ENCODE measurements at regions not wholly inside any gene's neighbourhood (a gene's known extent, or its start where the extent isn't known, plus 50 kb on each side); places are given as distances from the start of the nearest gene placed in this dataset.
A peak's percentile ranks its signal among the peaks of the same experiment; 100 is the strongest.

DNA sequence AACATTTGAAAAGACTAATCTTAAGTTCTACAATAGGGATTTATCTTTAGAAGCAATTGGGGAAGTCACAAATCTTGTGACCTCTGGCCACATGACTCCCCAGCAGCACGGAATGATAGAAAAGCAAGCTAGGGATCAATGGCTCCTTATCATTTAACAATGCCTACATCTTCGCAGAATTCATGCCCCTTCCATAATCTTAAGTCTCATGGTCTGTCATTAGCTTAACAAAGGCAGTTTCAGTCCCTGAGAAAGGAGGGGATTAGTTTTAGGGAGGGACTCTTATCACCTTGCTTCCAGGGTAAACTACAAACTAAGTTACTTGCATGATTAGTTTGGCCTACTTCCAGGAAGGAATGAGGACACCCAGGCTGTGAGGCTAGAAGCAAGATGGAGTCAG, 486.0 kb downstream of the RMST start:
- no peak overlapping the region for H3K4me3 ChIP-seq (ENCODE audit: low read depth, low read length)
- ChIA-PET CTCF (no interaction called here), POLR2A (no interaction called here)
- TF ChIP-seq, protein P1, sequence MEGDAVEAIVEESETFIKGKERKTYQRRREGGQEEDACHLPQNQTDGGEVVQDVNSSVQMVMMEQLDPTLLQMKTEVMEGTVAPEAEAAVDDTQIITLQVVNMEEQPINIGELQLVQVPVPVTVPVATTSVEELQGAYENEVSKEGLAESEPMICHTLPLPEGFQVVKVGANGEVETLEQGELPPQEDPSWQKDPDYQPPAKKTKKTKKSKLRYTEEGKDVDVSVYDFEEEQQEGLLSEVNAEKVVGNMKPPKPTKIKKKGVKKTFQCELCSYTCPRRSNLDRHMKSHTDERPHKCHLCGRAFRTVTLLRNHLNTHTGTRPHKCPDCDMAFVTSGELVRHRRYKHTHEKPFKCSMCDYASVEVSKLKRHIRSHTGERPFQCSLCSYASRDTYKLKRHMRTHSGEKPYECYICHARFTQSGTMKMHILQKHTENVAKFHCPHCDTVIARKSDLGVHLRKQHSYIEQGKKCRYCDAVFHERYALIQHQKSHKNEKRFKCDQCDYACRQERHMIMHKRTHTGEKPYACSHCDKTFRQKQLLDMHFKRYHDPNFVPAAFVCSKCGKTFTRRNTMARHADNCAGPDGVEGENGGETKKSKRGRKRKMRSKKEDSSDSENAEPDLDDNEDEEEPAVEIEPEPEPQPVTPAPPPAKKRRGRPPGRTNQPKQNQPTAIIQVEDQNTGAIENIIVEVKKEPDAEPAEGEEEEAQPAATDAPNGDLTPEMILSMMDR (IDR thresholded peaks at IDR 0.05; ENCODE audit: insufficient read depth, low read length, missing control alignments): no peak
- DNase-seq (ENCODE audit: low read depth, low spot score): no peak

DNA sequence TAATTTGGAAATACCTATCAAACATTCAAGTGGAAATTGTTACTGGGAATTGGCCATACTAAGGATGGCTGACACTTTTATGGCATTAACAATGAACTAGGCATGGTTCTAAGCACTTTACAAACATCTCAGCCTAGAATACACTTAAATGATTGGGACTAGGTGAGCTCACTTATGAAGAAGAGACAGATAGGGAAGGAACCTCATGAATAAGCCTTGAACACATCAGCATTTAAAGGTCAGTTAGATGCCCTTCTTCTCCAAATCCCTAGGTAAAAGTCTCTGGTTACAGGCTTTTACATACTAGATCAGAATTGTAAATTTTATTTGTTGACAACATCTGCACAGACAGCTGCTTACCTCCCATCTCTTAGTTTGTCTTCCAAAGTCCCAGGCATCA, 488.6 kb downstream of the RMST start:
- H3K4me3 ChIP-seq (ENCODE audit: low read depth, low read length): no peak overlapping the region
- no peak for DNase-seq (ENCODE audit: low read depth, low spot score)
- TF ChIP-seq, protein P1 (IDR thresholded peaks at IDR 0.05; ENCODE audit: insufficient read depth, low read length, missing control alignments): no peak
- ChIA-PET POLR2A (no interaction called here), CTCF (no interaction called here)

DNA sequence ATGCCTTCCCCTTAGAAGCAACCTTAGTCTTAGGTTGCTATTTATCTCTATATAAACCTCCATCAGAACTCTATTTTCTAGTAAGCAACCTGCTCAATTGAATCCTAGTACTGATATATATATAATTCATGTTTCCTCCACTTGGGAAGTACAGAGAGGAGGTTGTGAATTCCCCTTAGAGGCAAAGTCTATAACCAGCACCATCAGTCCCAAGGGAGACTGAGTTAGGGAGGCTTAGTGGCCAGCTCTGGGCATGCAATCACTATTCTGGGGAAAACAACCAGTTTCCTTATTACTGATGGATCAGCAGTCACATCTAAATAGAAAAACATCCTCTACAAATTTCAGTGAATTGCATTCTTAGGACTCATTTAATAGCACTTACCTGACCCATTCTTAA, 489.1 kb downstream of the RMST start:
- no peak for DNase-seq (ENCODE audit: low read depth, low spot score)
- CTCF ChIA-PET: no interaction called here
- H3K4me3 ChIP-seq (ENCODE audit: low read depth, low read length): no peak overlapping the region
- TF ChIP-seq, protein P1 (IDR thresholded peaks at IDR 0.05; ENCODE audit: insufficient read depth, low read length, missing control alignments): no peak
- POLR2A ChIA-PET: no interaction called here

DNA sequence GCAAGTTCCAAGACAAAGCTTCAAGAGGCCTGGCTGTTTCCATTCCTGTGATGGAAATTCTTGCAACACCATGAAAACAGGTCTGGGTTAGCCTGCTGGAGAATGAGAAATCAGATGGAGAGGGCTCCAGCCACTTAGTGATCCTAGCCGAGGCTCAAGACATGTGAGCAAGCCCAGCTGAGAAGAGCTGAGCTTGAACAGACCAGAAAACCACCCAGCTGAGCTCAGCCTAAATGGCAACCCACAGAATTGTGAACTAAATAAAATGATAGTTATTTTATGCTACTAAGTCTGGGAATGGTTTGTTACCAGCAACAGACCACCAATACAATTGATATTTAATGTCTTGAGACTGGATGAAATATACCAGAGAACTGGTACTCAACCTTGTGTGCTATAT, 494.5 kb downstream of the RMST start:
- TF ChIP-seq, protein P1 (IDR thresholded peaks at IDR 0.05; ENCODE audit: insufficient read depth, low read length, missing control alignments): no peak
- CTCF ChIA-PET: no interaction called here
- no peak for DNase-seq (ENCODE audit: low read depth, low spot score)
- H3K4me3 ChIP-seq (ENCODE audit: low read depth, low read length): no peak overlapping the region
- POLR2A ChIA-PET: no interaction called here

DNA sequence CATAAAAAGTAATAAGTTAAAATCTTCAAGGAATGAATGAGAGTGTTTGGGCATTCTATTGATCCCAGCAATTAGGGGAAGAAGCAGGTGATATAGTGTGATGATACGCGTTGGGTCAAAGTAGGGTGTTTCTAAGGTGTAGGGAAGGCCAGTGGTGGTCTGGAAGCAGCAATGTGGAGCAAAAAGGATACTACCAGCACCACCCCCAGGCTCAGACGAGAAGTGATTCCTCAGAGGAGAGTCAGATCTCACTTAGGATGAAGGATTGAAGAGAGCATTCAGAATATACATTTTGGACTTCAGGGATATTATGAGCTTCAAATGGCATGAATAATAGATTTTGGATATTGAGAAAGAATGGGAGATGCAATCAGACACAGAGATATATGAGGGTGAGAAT, 497.6 kb downstream of the RMST start:
- DNase-seq (ENCODE audit: low read depth, low spot score): no peak
- TF ChIP-seq, protein P1 (IDR thresholded peaks at IDR 0.05; ENCODE audit: insufficient read depth, low read length, missing control alignments): no peak
- ChIA-PET POLR2A (no interaction called here), CTCF (no interaction called here)
- no peak overlapping the region for H3K4me3 ChIP-seq (ENCODE audit: low read depth, low read length)

DNA sequence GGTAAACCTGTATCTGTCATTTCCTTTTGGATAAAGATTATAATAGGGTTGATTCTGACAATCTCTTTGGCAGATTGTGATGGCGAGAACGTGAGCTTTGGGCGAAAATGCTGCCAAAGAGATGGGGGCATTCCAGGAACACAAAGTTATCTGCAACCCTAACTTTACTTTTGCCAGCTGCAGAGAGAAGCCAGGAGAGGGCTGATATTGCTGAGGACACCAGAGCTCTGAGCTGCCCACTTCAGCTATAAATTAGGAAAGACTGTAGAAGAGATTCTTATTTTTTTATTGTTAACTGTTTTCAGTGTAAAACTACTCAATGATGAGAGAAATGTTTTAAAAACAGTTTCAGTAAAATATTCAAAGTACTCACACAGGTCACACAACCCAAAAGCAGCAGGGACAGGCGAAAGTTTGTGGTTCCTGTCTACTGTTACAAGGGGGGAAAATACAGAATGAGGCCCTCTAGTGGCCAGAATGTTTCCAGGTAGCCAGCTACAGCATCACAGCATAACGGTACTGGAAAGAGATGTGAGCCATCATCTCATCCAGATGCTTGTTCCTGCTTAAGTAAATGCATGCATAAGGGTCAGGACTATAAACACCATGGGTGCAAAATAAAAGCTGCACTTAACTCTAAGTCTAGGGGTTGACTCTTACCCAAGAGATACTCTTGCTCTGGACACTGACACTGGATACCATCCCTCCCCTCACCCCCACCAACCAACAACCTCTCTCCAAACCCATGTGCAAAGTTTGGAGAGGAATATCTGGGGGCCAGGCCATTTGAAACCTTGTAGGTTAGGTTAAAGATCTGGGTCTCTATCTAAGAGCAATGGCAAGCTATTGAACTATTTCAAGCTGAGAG, 498.4 kb downstream of the RMST start:
- H3K4me3 ChIP-seq (ENCODE audit: low read depth, low read length): no peak overlapping the region
- POLR2A ChIA-PET: no interaction called here
- TF ChIP-seq, protein P1 (IDR thresholded peaks at IDR 0.05; ENCODE audit: insufficient read depth, low read length, missing control alignments): peak; percentile 6
- DNase-seq (ENCODE audit: low read depth, low spot score): no peak
- CTCF ChIA-PET: no interaction called here

Data from AG04449 (cell line).